ENCODE measurements at regions not wholly inside any gene's neighbourhood (a gene's known extent, or its start where the extent isn't known, plus 50 kb on each side); places are given as distances from the start of the nearest gene placed in this dataset.

DNA sequence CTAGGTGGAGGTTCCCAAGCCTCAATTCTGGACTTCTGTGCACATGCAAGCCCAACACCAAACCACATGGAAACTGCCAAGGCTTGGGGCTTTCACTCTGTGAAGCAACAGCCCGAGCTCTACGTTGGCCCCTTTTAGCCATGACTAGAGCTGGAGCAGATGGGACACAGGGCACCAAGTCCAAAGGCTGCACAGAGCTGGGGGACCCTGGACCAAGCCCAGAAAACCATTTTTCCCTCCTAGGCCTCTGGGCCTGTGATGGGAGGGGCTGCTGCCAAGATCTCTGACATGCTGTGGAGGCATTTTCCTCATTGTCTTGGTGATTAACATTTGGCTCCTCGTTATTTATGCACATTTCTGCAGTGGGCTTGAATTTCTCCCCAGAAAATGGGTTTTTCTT, 258.7 kb upstream of the ACTRT1 start:
- Histone ChIP-seq H3K79me2 (ENCODE audit: control insufficient read depth, insufficient read depth, low read length, poor library complexity) (no peaks in the 10 kb centered on the region), H3K14ac (ENCODE audit: low read length) (no peak overlapping the region), H2BK120ac (ENCODE audit: insufficient read depth, low read length, poor library complexity) (no peak overlapping the region), H3K9ac (ENCODE audit: low read length) (no peak overlapping the region), H3K4ac (ENCODE audit: low read depth, low read length) (no peak overlapping the region), H3K23ac (ENCODE audit: low read length) (no peak overlapping the region), H3K4me3 (ENCODE audit: low read depth, low read length) (no peak overlapping the region), H3K36me3 (ENCODE audit: control insufficient read depth in 1 of 2, insufficient read depth in 2 of 2, low read length in 2 of 2) (no peaks in the 10 kb centered on the region), H4K12ac (ENCODE audit: low read depth, low read length) (no peak overlapping the region), H3K27me3 (ENCODE audit: insufficient read depth, low read length) (no peaks in the 10 kb centered on the region), H3K27ac (ENCODE audit: low read depth, low read length) (no peak overlapping the region), H2AK5ac (ENCODE audit: low read length) (no peak overlapping the region), H4K8ac (ENCODE audit: low read depth, low read length) (no peak overlapping the region), H3K4me1 (ENCODE audit: control insufficient read depth in 1 of 2, insufficient read depth in 2 of 2, low read length in 2 of 2) (no peaks in the 10 kb centered on the region), H2AFZ (ENCODE audit: insufficient read depth, low read length, poor library complexity) (no peak overlapping the region), H3K9me3 (ENCODE audit: insufficient read depth, low read depth, low read length) (no peaks in the 10 kb centered on the region), H3K4me2 (ENCODE audit: low read length) (no peak overlapping the region), H4K91ac (ENCODE audit: low read depth, low read length) (no peak overlapping the region), H3K18ac (ENCODE audit: low read length) (no peak overlapping the region), H3K79me1 (ENCODE audit: low read length) (no peaks in the 10 kb centered on the region), H2BK5ac (ENCODE audit: low read depth, low read length, poor library complexity) (no peak overlapping the region), H2BK12ac (ENCODE audit: low read length) (no peak overlapping the region)
- DNase-seq: no peak
- WGBS (ENCODE audit: extremely low coverage, insufficient coverage, insufficient read length): no CpG with 5 or more reads among the region's 3 CpGs

- no peak overlapping the region for H2BK5ac ChIP-seq (ENCODE audit: low read depth, low read length, poor library complexity)
- no peak overlapping the region for H3K4me2 ChIP-seq (ENCODE audit: low read length)
- no peaks in the 10 kb centered on the region for H3K36me3 ChIP-seq (ENCODE audit: control insufficient read depth in 1 of 2, insufficient read depth in 2 of 2, low read length in 2 of 2)
- no peaks in the 10 kb centered on the region for H3K4me1 ChIP-seq (ENCODE audit: control insufficient read depth in 1 of 2, insufficient read depth in 2 of 2, low read length in 2 of 2)
- no CpG with 5 or more reads among the region's 1 CpG for WGBS (ENCODE audit: extremely low coverage, insufficient coverage, insufficient read length)
- H3K79me1 ChIP-seq (ENCODE audit: low read length): no peaks in the 10 kb centered on the region
- H2BK12ac ChIP-seq (ENCODE audit: low read length): no peak overlapping the region
- H3K23ac ChIP-seq (ENCODE audit: low read length): no peak overlapping the region
- H3K18ac ChIP-seq (ENCODE audit: low read length): no peak overlapping the region
- H3K4ac ChIP-seq (ENCODE audit: low read depth, low read length): no peak overlapping the region
- no peak overlapping the region for H2AK5ac ChIP-seq (ENCODE audit: low read length)
- no peaks in the 10 kb centered on the region for H3K9me3 ChIP-seq (ENCODE audit: insufficient read depth, low read depth, low read length)
- no peak overlapping the region for H4K8ac ChIP-seq (ENCODE audit: low read depth, low read length)
- no peak overlapping the region for H4K12ac ChIP-seq (ENCODE audit: low read depth, low read length)
- no peak overlapping the region for H3K14ac ChIP-seq (ENCODE audit: low read length)
- no peak for DNase-seq
- no peak overlapping the region for H2BK120ac ChIP-seq (ENCODE audit: insufficient read depth, low read length, poor library complexity)
- H2AFZ ChIP-seq (ENCODE audit: insufficient read depth, low read length, poor library complexity): no peak overlapping the region
- H3K27ac ChIP-seq (ENCODE audit: low read depth, low read length): no peak overlapping the region
- no peaks in the 10 kb centered on the region for H3K79me2 ChIP-seq (ENCODE audit: control insufficient read depth, insufficient read depth, low read length, poor library complexity)
- no peak overlapping the region for H3K9ac ChIP-seq (ENCODE audit: low read length)
- no peak overlapping the region for H3K4me3 ChIP-seq (ENCODE audit: low read depth, low read length)
- H4K91ac ChIP-seq (ENCODE audit: low read depth, low read length): no peak overlapping the region
- H3K27me3 ChIP-seq (ENCODE audit: insufficient read depth, low read length): no peaks in the 10 kb centered on the region
Observed at GRCh38 chrX:128309311-128309710, 257.1 kb upstream of the ACTRT1 start.

DNA sequence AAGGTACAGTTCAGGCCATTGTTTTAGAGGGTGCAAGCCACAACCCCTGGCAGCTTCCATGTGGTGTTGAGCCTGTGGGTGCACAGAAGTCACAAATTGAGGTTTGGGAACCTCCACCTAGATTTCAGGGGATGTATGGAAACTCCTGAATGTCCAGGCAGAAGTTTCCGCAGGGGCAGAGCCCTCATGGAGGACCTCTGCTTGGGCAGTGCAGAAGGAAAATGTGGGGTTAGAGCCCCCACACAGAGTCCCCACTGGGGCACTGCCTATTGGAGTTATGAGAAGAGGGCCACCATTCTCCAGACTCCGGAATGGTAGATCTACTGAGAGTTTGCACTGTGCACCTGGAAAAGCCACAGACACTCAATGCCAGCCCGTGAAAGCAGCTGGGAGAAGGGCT, 242.0 kb upstream of the ACTRT1 start:
- H3K36me3 ChIP-seq (ENCODE audit: control insufficient read depth in 1 of 2, insufficient read depth in 2 of 2, low read length in 2 of 2): no peaks in the 10 kb centered on the region
- H4K8ac ChIP-seq (ENCODE audit: low read depth, low read length): no peak overlapping the region
- H2BK12ac ChIP-seq (ENCODE audit: low read length): no peak overlapping the region
- no peak overlapping the region for H2BK5ac ChIP-seq (ENCODE audit: low read depth, low read length, poor library complexity)
- H2AFZ ChIP-seq (ENCODE audit: insufficient read depth, low read length, poor library complexity): no peak overlapping the region
- H3K4me3 ChIP-seq (ENCODE audit: low read depth, low read length): no peak overlapping the region
- H3K4me2 ChIP-seq (ENCODE audit: low read length): no peak overlapping the region
- H3K27me3 ChIP-seq (ENCODE audit: insufficient read depth, low read length): no peaks in the 10 kb centered on the region
- no peak overlapping the region for H2BK120ac ChIP-seq (ENCODE audit: insufficient read depth, low read length, poor library complexity)
- H3K18ac ChIP-seq (ENCODE audit: low read length): no peak overlapping the region
- no peak overlapping the region for H2AK5ac ChIP-seq (ENCODE audit: low read length)
- H3K9me3 ChIP-seq (ENCODE audit: insufficient read depth, low read depth, low read length): no peaks in the 10 kb centered on the region
- H3K14ac ChIP-seq (ENCODE audit: low read length): no peak overlapping the region
- H3K27ac ChIP-seq (ENCODE audit: low read depth, low read length): no peak overlapping the region
- H3K23ac ChIP-seq (ENCODE audit: low read length): no peak overlapping the region
- H4K91ac ChIP-seq (ENCODE audit: low read depth, low read length): no peak overlapping the region
- no peak overlapping the region for H3K9ac ChIP-seq (ENCODE audit: low read length)
- H3K4ac ChIP-seq (ENCODE audit: low read depth, low read length): no peak overlapping the region
- H3K4me1 ChIP-seq (ENCODE audit: control insufficient read depth in 1 of 2, insufficient read depth in 2 of 2, low read length in 2 of 2): no peaks in the 10 kb centered on the region
- no peak overlapping the region for H4K12ac ChIP-seq (ENCODE audit: low read depth, low read length)
- WGBS (ENCODE audit: extremely low coverage, insufficient coverage, insufficient read length): no CpG with 5 or more reads among the region's 3 CpGs
- DNase-seq: no peak
- H3K79me1 ChIP-seq (ENCODE audit: low read length): no peaks in the 10 kb centered on the region
- H3K79me2 ChIP-seq (ENCODE audit: control insufficient read depth, insufficient read depth, low read length, poor library complexity): no peaks in the 10 kb centered on the region

- Histone ChIP-seq H4K91ac (ENCODE audit: low read depth, low read length) (no peak overlapping the region), H3K23ac (ENCODE audit: low read length) (no peak overlapping the region), H3K36me3 (ENCODE audit: control insufficient read depth in 1 of 2, insufficient read depth in 2 of 2, low read length in 2 of 2) (no peaks in the 10 kb centered on the region), H2AK5ac (ENCODE audit: low read length) (no peak overlapping the region), H2AFZ (ENCODE audit: insufficient read depth, low read length, poor library complexity) (no peak overlapping the region), H2BK12ac (ENCODE audit: low read length) (no peak overlapping the region), H3K27ac (ENCODE audit: low read depth, low read length) (no peak overlapping the region), H3K4me3 (ENCODE audit: low read depth, low read length) (no peak overlapping the region), H2BK5ac (ENCODE audit: low read depth, low read length, poor library complexity) (no peak overlapping the region), H4K12ac (ENCODE audit: low read depth, low read length) (no peak overlapping the region), H3K9me3 (ENCODE audit: insufficient read depth, low read depth, low read length) (no peaks in the 10 kb centered on the region), H3K79me2 (ENCODE audit: control insufficient read depth, insufficient read depth, low read length, poor library complexity) (no peaks in the 10 kb centered on the region), H4K8ac (ENCODE audit: low read depth, low read length) (no peak overlapping the region), H3K27me3 (ENCODE audit: insufficient read depth, low read length) (no peaks in the 10 kb centered on the region), H2BK120ac (ENCODE audit: insufficient read depth, low read length, poor library complexity) (no peak overlapping the region), H3K9ac (ENCODE audit: low read length) (no peak overlapping the region), H3K4me1 (ENCODE audit: control insufficient read depth in 1 of 2, insufficient read depth in 2 of 2, low read length in 2 of 2) (no peaks in the 10 kb centered on the region), H3K79me1 (ENCODE audit: low read length) (no peaks in the 10 kb centered on the region), H3K4me2 (ENCODE audit: low read length) (no peak overlapping the region), H3K14ac (ENCODE audit: low read length) (no peak overlapping the region), H3K4ac (ENCODE audit: low read depth, low read length) (no peak overlapping the region), H3K18ac (ENCODE audit: low read length) (no peak overlapping the region)
- DNase-seq: no peak
- no CpG with 5 or more reads among the region's 1 CpG for WGBS (ENCODE audit: extremely low coverage, insufficient coverage, insufficient read length)
Observed at GRCh38 chrX:128287693-128288092, 235.5 kb upstream of the ACTRT1 start.

GRCh38 chrX:128250621-128251020, 198.4 kb upstream of the ACTRT1 start:
- H3K4me3 ChIP-seq (ENCODE audit: low read depth, low read length): no peak overlapping the region
- no peak overlapping the region for H3K4ac ChIP-seq (ENCODE audit: low read depth, low read length)
- H3K18ac ChIP-seq (ENCODE audit: low read length): no peak overlapping the region
- H2AK5ac ChIP-seq (ENCODE audit: low read length): no peak overlapping the region
- no peak overlapping the region for H2BK120ac ChIP-seq (ENCODE audit: insufficient read depth, low read length, poor library complexity)
- no peak overlapping the region for H4K8ac ChIP-seq (ENCODE audit: low read depth, low read length)
- H3K4me1 ChIP-seq (ENCODE audit: control insufficient read depth in 1 of 2, insufficient read depth in 2 of 2, low read length in 2 of 2): no peaks in the 10 kb centered on the region
- H3K27ac ChIP-seq (ENCODE audit: low read depth, low read length): no peak overlapping the region
- H3K9me3 ChIP-seq (ENCODE audit: insufficient read depth, low read depth, low read length): no peaks in the 10 kb centered on the region
- no peak overlapping the region for H2AFZ ChIP-seq (ENCODE audit: insufficient read depth, low read length, poor library complexity)
- H3K23ac ChIP-seq (ENCODE audit: low read length): no peak overlapping the region
- no peak for DNase-seq
- H4K12ac ChIP-seq (ENCODE audit: low read depth, low read length): no peak overlapping the region
- no peak overlapping the region for H2BK12ac ChIP-seq (ENCODE audit: low read length)
- no peak overlapping the region for H3K9ac ChIP-seq (ENCODE audit: low read length)
- no peaks in the 10 kb centered on the region for H3K36me3 ChIP-seq (ENCODE audit: control insufficient read depth in 1 of 2, insufficient read depth in 2 of 2, low read length in 2 of 2)
- H3K27me3 ChIP-seq (ENCODE audit: insufficient read depth, low read length): no peaks in the 10 kb centered on the region
- no peak overlapping the region for H3K14ac ChIP-seq (ENCODE audit: low read length)
- H3K79me1 ChIP-seq (ENCODE audit: low read length): no peaks in the 10 kb centered on the region
- H4K91ac ChIP-seq (ENCODE audit: low read depth, low read length): no peak overlapping the region
- H2BK5ac ChIP-seq (ENCODE audit: low read depth, low read length, poor library complexity): no peak overlapping the region
- no peak overlapping the region for H3K4me2 ChIP-seq (ENCODE audit: low read length)
- H3K79me2 ChIP-seq (ENCODE audit: control insufficient read depth, insufficient read depth, low read length, poor library complexity): no peaks in the 10 kb centered on the region
